KMS-11 (cell line): ENCODE measurements at regions not wholly inside any gene's neighbourhood (a gene's known extent, or its start where the extent isn't known, plus 50 kb on each side); places are given as distances from the start of the nearest gene placed in this dataset.
"Not testable (repeated sequence)": the region's sequence is repeated elsewhere in the genome, so short reads cannot be mapped to it uniquely, and the experiment has no call there.

Experiments
- H2AFZ ChIP-seq: fragments of 200-600 bp; sonication (generic); 2 replicates; pipeline ENCODE4 v1.6.1; 2016; ENCODE audit warnings: antibody characterized with exemption, mixed run types, low read depth
- H3K27ac ChIP-seq: fragments of 200-600 bp; sonication (generic); 2 replicates; pipeline ENCODE4 v1.6.1; 2016; ENCODE audit warnings: mild to moderate bottlenecking, mixed run types
- H3K27me3 ChIP-seq: fragments of 200-600 bp; sonication (generic); 2 replicates; pipeline ENCODE4 v1.6.1; 2017; ENCODE audit warnings: mild to moderate bottlenecking, low read depth, mixed run types, moderate library complexity; ENCODE audit not compliant: insufficient read depth
- H3K36me3 ChIP-seq: fragments of 200-600 bp; sonication (generic); 2 replicates; pipeline ENCODE4 v1.6.1; 2017; ENCODE audit warnings: mild to moderate bottlenecking, mixed run types; ENCODE audit not compliant: insufficient read depth
- H3K4me1 ChIP-seq: fragments of 200-600 bp; sonication (generic); 2 replicates; pipeline ENCODE4 v1.6.1; 2016; ENCODE audit warnings: mild to moderate bottlenecking, low read depth, mixed run types; ENCODE audit not compliant: poor library complexity, severe bottlenecking
- H3K4me2 ChIP-seq: fragments of 200-600 bp; sonication (generic); 2 replicates; pipeline ENCODE4 v1.7.0; 2016; ENCODE audit warnings: mild to moderate bottlenecking, mixed run types
- H3K4me3 ChIP-seq: fragments of 200-600 bp; sonication (generic); IDR thresholded peaks from 2 replicates; pipeline ENCODE4 v1.6.1; 2017; ENCODE audit warnings: low read depth, low read length, mixed read lengths; ENCODE audit not compliant: insufficient read depth
- H3K79me2 ChIP-seq: fragments of 200-600 bp; sonication (generic); 2 replicates; pipeline ENCODE4 v1.6.1; 2016; ENCODE audit warnings: low read depth, mixed run types; ENCODE audit not compliant: insufficient read depth
- H3K9ac ChIP-seq: fragments of 200-600 bp; sonication (generic); 2 replicates; pipeline ENCODE4 v1.6.1; 2016; ENCODE audit warnings: mild to moderate bottlenecking, mixed run types
- H4K20me1 ChIP-seq: fragments of 200-600 bp; sonication (generic); 2 replicates; pipeline ENCODE4 v1.6.1; 2016; ENCODE audit warnings: mild to moderate bottlenecking, mixed run types; ENCODE audit not compliant: insufficient read depth
- CTCF ChIP-seq: fragments of 200-600 bp; sonication (generic); conservative IDR thresholded peaks from 2 replicates; pipeline ENCODE4 v1.6.1; 2017; ENCODE audit warnings: low read depth, mild to moderate bottlenecking, antibody characterized with exemption, low read length, moderate library complexity, mixed read lengths

- H3K27ac ChIP-seq = no peak overlapping the region
- H2AFZ ChIP-seq = no peak overlapping the region
- no peaks in the 10 kb centered on the region for H3K36me3 ChIP-seq
These were observed 1245.5 kb downstream of the STIM2 start for GRCh38 chr4:28106155-28106554.

GRCh38 chr4:28109801-28110200 is 1249.2 kb downstream of the STIM2 start:
- Histone ChIP-seq H3K79me2 (no peaks in the 10 kb centered on the region), H2AFZ (no peak overlapping the region), H4K20me1 (no peaks in the 10 kb centered on the region), H3K27me3 (no peaks in the 10 kb centered on the region), H3K4me1 (no peaks in the 10 kb centered on the region), H3K4me3 (no peak overlapping the region), H3K9ac (no peak overlapping the region), H3K27ac (no peak overlapping the region), H3K36me3 (no peaks in the 10 kb centered on the region), H3K4me2 (no peak overlapping the region)
- TF ChIP-seq CTCF = no peak

More at GRCh38 chr4:28106155-28106554, 1245.5 kb downstream of the STIM2 start:
- no peaks in the 10 kb centered on the region for H3K79me2 ChIP-seq
- no peaks in the 10 kb centered on the region for H4K20me1 ChIP-seq
- TF ChIP-seq CTCF = no peak
- no peaks in the 10 kb centered on the region for H3K4me1 ChIP-seq
- H3K9ac ChIP-seq = no peak overlapping the region
- no peak overlapping the region for H3K4me2 ChIP-seq
- H3K27me3 ChIP-seq = no peaks in the 10 kb centered on the region
- no peak overlapping the region for H3K4me3 ChIP-seq

GRCh38 chr4:28112691-28113335 is 1252.2 kb downstream of the STIM2 start:
- not testable (repeated sequence) for H2AFZ ChIP-seq, H3K36me3 ChIP-seq, H3K9ac ChIP-seq, H3K4me2 ChIP-seq, H3K4me3 ChIP-seq, H3K27ac ChIP-seq, H3K27me3 ChIP-seq, H4K20me1 ChIP-seq, H3K79me2 ChIP-seq, H3K4me1 ChIP-seq

GRCh38 chr4:28113586-28113985 is 1252.9 kb downstream of the STIM2 start:
- H3K4me1 ChIP-seq, H3K27ac ChIP-seq, H4K20me1 ChIP-seq, H2AFZ ChIP-seq, H3K4me2 ChIP-seq, H3K79me2 ChIP-seq, H3K9ac ChIP-seq, H3K36me3 ChIP-seq, H3K4me3 ChIP-seq, H3K27me3 ChIP-seq: not testable (repeated sequence)

GRCh38 chr4:28116526-28117083 is 1256.0 kb downstream of the STIM2 start:
- not testable (repeated sequence) for H3K4me2 ChIP-seq, H3K36me3 ChIP-seq, H3K4me3 ChIP-seq, H3K27me3 ChIP-seq, H3K4me1 ChIP-seq, H4K20me1 ChIP-seq, H3K27ac ChIP-seq, H3K9ac ChIP-seq, H3K79me2 ChIP-seq, H2AFZ ChIP-seq

- H3K27ac ChIP-seq = no peak overlapping the region
- no peak for TF ChIP-seq CTCF
- H3K4me1 ChIP-seq = no peaks in the 10 kb centered on the region
- H2AFZ ChIP-seq = no peak overlapping the region
- H3K79me2 ChIP-seq = no peaks in the 10 kb centered on the region
- no peaks in the 10 kb centered on the region for H3K27me3 ChIP-seq
- no peak overlapping the region for H3K4me2 ChIP-seq
- H3K4me3 ChIP-seq = no peak overlapping the region
- H4K20me1 ChIP-seq = no peaks in the 10 kb centered on the region
- H3K9ac ChIP-seq = no peak overlapping the region
- no peaks in the 10 kb centered on the region for H3K36me3 ChIP-seq
These were observed 1256.5 kb downstream of the STIM2 start for GRCh38 chr4:28117084-28117682.
